T-helper 17 cell (primary cell): ENCODE measurements at regions not wholly inside any gene's neighbourhood (a gene's known extent, or its start where the extent isn't known, plus 50 kb on each side); places are given as distances from the start of the nearest gene placed in this dataset.

Experiments
- ATAC-seq: fragments of 150-1000 bp; cut with Tn5 transposase; 2 replicates; pipeline ENCODE4 v1.10.0; 2021; ENCODE audit warnings: mild to moderate bottlenecking, moderate library complexity
- DNase-seq, 3 donors: peaks; one replicate each; pipeline versions ENCODE4 v3.0.0 to v3.0.0-alpha.2; 2020 to 2021
- H3K9me3 ChIP-seq: one replicate; pipeline ENCODE4 v1.7.0; 2013; ENCODE audit warnings: low read length, mild to moderate bottlenecking; ENCODE audit not compliant: control insufficient read depth, poor library complexity, severe bottlenecking
- H3K27ac Mint-ChIP-seq: one replicate; pipeline ENCODE4 v1.8.0; 2022; ENCODE audit warnings: mild to moderate bottlenecking, moderate library complexity, mixed read lengths
- H3K27me3 Mint-ChIP-seq: one replicate; pipeline ENCODE4 v1.8.0; 2022; ENCODE audit warnings: mixed read lengths
- H3K36me3 Mint-ChIP-seq: one replicate; pipeline ENCODE4 v1.8.0; 2022; ENCODE audit warnings: low read depth, mixed read lengths
- H3K4me1 Mint-ChIP-seq: one replicate; pipeline ENCODE4 v1.8.0; 2022; ENCODE audit warnings: mild to moderate bottlenecking, mixed read lengths
- H3K4me3 Mint-ChIP-seq: one replicate; pipeline ENCODE4 v1.8.0; 2022; ENCODE audit warnings: mild to moderate bottlenecking, moderate library complexity, mixed read lengths

GRCh38 chr18:24545651-24546050 is 85.2 kb downstream of the HRH4 start:
- Mint-ChIP-seq H3K36me3 (no peaks in the 10 kb centered on the region), H3K27me3 (peaks cover 50% of the 10 kb centered on the region), H3K4me1 (no peaks in the 10 kb centered on the region), H3K4me3 (no peak overlapping the region), H3K27ac (no peak overlapping the region)
- no peak for ATAC-seq
- DNase-seq, result no peak
- H3K9me3 ChIP-seq, result no peaks in the 10 kb centered on the region

DNA sequence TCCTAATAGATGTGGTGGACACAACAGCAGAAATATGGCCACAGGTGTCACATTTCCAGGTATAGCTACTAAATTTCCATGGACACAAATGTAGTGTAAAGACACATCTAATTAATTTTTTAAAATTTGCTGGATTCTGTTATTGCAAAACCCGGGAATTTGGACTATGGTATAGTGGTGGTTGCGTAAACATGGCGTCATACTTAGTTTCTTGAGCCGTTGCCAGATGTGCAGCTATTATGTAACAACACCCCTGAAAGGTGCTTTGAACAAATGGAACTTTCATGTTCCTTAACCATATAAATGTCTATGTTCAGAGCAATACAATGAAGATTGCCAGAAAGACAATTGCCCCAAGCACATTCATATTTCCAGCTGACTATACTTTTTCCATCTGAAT is 85.9 kb downstream of the HRH4 start:
- no peak for ATAC-seq
- H3K9me3 ChIP-seq, result no peaks in the 10 kb centered on the region
- no peak for DNase-seq
- no peak overlapping the region for H3K4me3 Mint-ChIP-seq
- H3K36me3 Mint-ChIP-seq, result no peaks in the 10 kb centered on the region
- no peak overlapping the region for H3K27ac Mint-ChIP-seq
- no peaks in the 10 kb centered on the region for H3K4me1 Mint-ChIP-seq
- H3K27me3 Mint-ChIP-seq, result peaks cover 50% of the 10 kb centered on the region

GRCh38 chr18:24548583-24548982 is 88.1 kb downstream of the HRH4 start:
- Mint-ChIP-seq H3K4me1 (no peaks in the 10 kb centered on the region), H3K4me3 (no peak overlapping the region), H3K27me3 (peaks cover 45% of the 10 kb centered on the region), H3K27ac (no peak overlapping the region), H3K36me3 (no peaks in the 10 kb centered on the region)
- no peak for ATAC-seq
- H3K9me3 ChIP-seq, result no peaks in the 10 kb centered on the region
- DNase-seq, result no peak

DNA sequence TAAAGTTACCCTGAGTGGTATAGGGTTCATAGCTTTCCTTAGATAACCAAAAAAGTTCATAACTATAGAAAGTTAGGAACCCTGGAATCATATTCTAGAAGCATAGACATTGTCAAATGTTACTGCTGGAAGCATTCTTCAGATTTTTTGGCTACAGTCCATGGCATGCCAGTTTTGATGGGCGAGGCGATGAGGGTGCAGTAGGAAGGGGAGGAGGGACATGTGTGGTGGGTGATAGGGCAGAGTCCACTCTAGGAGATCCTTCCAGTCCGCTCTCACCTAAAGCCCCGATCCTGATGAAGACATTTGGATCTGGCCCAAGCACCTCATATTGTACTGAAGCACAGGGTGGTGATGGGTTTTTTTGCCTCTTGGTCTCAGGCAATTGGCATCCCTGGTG is 91.8 kb downstream of the HRH4 start:
- H3K4me3 Mint-ChIP-seq, result no peak overlapping the region
- peaks cover 22% of the 10 kb centered on the region for H3K27me3 Mint-ChIP-seq
- DNase-seq (no peak), ATAC-seq (no peak)
- H3K4me1 Mint-ChIP-seq, result peaks cover 2% of the 10 kb centered on the region
- H3K36me3 Mint-ChIP-seq, result peaks cover 2% of the 10 kb centered on the region
- H3K27ac Mint-ChIP-seq, result no peak overlapping the region
- no peaks in the 10 kb centered on the region for H3K9me3 ChIP-seq

- Mint-ChIP-seq H3K27ac (no peak overlapping the region), H3K36me3 (peaks cover 2% of the 10 kb centered on the region), H3K4me3 (no peak overlapping the region), H3K27me3 (peaks cover 25% of the 10 kb centered on the region), H3K4me1 (peaks cover 2% of the 10 kb centered on the region)
- no peak for ATAC-seq
- DNase-seq, result no peak
- no peaks in the 10 kb centered on the region for H3K9me3 ChIP-seq
Measured at GRCh38 chr18:24553571-24554285, 93.3 kb downstream of the HRH4 start.

GRCh38 chr18:24558403-24558802 is 98.0 kb downstream of the HRH4 start:
- Mint-ChIP-seq H3K4me1 (peaks cover 2% of the 10 kb centered on the region), H3K4me3 (no peak overlapping the region), H3K27ac (no peak overlapping the region), H3K27me3 (peaks cover 45% of the 10 kb centered on the region), H3K36me3 (peaks cover 4% of the 10 kb centered on the region)
- DNase-seq (no peak), ATAC-seq (no peak)
- H3K9me3 ChIP-seq, result no peaks in the 10 kb centered on the region

GRCh38 chr18:24559526-24559925 is 99.1 kb downstream of the HRH4 start:
- H3K36me3 Mint-ChIP-seq, result peaks cover 4% of the 10 kb centered on the region
- no peaks in the 10 kb centered on the region for H3K4me1 Mint-ChIP-seq
- DNase-seq (no peak), ATAC-seq (no peak)
- no peak overlapping the region for H3K27ac Mint-ChIP-seq
- H3K4me3 Mint-ChIP-seq, result no peak overlapping the region
- H3K27me3 Mint-ChIP-seq, result peaks cover 53% of the 10 kb centered on the region
- no peaks in the 10 kb centered on the region for H3K9me3 ChIP-seq

DNA sequence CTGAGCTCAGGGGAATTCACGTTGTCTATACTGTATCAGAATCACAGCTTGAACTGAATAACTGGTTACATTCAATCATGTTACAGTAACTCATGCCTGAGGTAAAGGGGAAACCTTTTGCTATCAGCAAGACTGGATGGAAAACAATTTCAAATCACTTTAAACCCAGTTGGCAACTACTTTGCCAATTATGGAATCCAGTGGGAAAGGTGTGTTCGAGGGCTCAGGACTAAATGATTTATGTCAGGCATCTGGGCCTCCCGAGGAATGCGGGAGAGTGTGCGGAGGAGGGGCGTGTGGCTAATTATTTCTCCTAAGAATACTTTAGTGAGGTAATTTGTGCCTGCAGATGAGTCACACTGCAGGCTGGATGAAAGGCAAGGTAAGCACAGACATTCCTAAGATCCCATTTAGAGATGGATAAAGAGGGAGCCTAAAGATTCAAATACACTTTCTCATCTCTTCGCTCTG is 100.1 kb downstream of the HRH4 start:
- Mint-ChIP-seq H3K4me3 (no peak overlapping the region), H3K27me3 (peaks cover 60% of the 10 kb centered on the region), H3K27ac (no peak overlapping the region), H3K36me3 (peaks cover 4% of the 10 kb centered on the region), H3K4me1 (no peaks in the 10 kb centered on the region)
- ATAC-seq, result no peak
- H3K9me3 ChIP-seq, result no peaks in the 10 kb centered on the region
- no peak for DNase-seq

DNA sequence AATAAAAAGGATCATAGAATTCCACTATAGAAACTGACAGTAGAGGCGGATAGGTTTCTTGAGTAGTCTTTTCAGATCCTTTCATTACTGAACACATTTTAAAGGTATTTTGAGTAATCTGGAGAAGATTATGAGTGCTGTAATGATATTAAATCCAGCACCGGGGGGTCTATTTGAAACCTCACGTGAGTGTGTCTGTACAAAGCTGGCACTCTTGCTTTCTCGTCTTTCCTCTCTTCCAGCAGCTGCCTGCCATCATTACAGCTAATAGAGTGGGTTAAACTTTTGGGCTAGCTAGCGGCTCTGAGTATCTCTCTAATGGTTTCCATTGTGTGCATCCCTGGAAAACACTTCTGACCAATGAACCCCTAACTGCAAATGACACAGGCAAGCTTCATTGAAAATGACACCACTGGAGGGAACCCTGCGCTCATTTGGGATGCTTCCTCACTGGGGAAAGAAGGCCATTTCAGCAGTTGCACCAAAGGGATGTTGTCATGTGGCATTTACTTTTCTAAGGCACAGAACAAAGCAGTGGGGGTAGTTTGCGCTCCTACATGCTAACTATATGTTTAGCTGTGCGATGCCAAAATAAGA is 101.0 kb downstream of the HRH4 start:
- Mint-ChIP-seq H3K36me3 (peaks cover 4% of the 10 kb centered on the region), H3K27ac (no peak overlapping the region), H3K27me3 (peaks cover 56% of the 10 kb centered on the region), H3K4me1 (no peaks in the 10 kb centered on the region), H3K4me3 (no peak overlapping the region)
- no peaks in the 10 kb centered on the region for H3K9me3 ChIP-seq
- ATAC-seq, result no peak
- DNase-seq, result no peak

GRCh38 chr18:24567199-24567598 is 106.8 kb downstream of the HRH4 start:
- Mint-ChIP-seq H3K27me3 (peaks cover 25% of the 10 kb centered on the region), H3K36me3 (no peaks in the 10 kb centered on the region), H3K4me1 (no peaks in the 10 kb centered on the region), H3K27ac (no peak overlapping the region), H3K4me3 (no peak overlapping the region)
- no peak for DNase-seq
- no peak for ATAC-seq
- no peaks in the 10 kb centered on the region for H3K9me3 ChIP-seq

DNA sequence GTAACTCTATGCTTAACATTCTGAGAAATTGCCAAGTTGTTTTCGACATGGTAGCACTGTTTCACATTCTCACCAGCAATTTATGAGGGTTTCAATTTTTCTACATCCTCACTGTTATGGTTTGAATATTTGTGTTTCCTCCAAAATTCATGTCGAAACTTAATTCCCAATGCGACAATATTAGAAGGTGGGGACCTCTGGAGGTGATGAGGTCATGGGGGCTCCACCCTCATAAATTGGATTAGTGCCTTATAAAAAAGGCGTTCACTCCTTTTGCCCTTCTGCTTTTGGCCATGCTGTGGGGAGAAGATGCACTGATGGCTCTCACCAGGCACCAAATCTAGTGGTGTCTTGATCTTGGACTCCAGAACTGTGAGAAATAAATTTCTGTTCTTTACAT is 110.3 kb downstream of the HRH4 start:
- DNase-seq (no peak), ATAC-seq (no peak)
- H3K36me3 Mint-ChIP-seq, result no peaks in the 10 kb centered on the region
- peaks cover 10% of the 10 kb centered on the region for H3K27me3 Mint-ChIP-seq
- no peaks in the 10 kb centered on the region for H3K4me1 Mint-ChIP-seq
- no peak overlapping the region for H3K27ac Mint-ChIP-seq
- H3K4me3 Mint-ChIP-seq, result no peak overlapping the region
- H3K9me3 ChIP-seq, result no peaks in the 10 kb centered on the region

GRCh38 chr18:24582771-24583170 is 122.3 kb downstream of the HRH4 start:
- H3K27me3 Mint-ChIP-seq, result peaks cover 46% of the 10 kb centered on the region
- H3K4me3 Mint-ChIP-seq, result no peak overlapping the region
- no peaks in the 10 kb centered on the region for H3K9me3 ChIP-seq
- H3K36me3 Mint-ChIP-seq, result no peaks in the 10 kb centered on the region
- H3K4me1 Mint-ChIP-seq, result no peaks in the 10 kb centered on the region
- H3K27ac Mint-ChIP-seq, result no peak overlapping the region
- no peak for ATAC-seq
- DNase-seq, result no peak

- Mint-ChIP-seq H3K4me1 (no peaks in the 10 kb centered on the region), H3K27me3 (peaks cover 51% of the 10 kb centered on the region), H3K36me3 (no peaks in the 10 kb centered on the region), H3K27ac (no peak overlapping the region), H3K4me3 (peak overlapping the region; percentile 25)
- H3K9me3 ChIP-seq, result no peaks in the 10 kb centered on the region
- no peak for DNase-seq
- no peak for ATAC-seq
Measured at GRCh38 chr18:24584205-24584604, 123.8 kb downstream of the HRH4 start.

DNA sequence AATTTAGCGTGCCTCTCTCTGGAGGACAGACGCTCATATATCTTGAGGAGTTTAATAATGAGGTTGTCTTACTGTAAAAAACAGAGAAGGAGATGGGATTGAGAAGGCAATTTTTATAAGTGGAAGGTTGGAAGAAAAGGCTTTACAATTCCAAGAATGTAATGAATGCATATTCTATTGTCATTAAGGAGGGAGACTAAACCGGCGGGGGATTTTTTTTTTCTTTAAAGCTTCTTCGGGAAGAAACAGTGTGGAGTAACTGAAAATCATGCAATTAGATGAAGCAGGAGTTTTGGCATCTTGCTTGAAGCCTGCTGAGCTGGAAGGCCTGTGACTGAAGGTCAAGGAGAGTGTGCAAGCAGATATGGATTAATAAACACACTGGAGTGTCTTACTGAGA is 124.4 kb downstream of the HRH4 start:
- no peak for ATAC-seq
- Mint-ChIP-seq H3K4me3 (no peak overlapping the region), H3K27me3 (peaks cover 46% of the 10 kb centered on the region), H3K4me1 (no peaks in the 10 kb centered on the region), H3K36me3 (no peaks in the 10 kb centered on the region), H3K27ac (no peak overlapping the region)
- no peak for DNase-seq
- no peaks in the 10 kb centered on the region for H3K9me3 ChIP-seq
